T-cell (primary cell): ENCODE measurements at regions not wholly inside any gene's neighbourhood (a gene's known extent, or its start where the extent isn't known, plus 50 kb on each side); places are given as distances from the start of the nearest gene placed in this dataset.

ENCODE experiments used
- ATAC-seq, 4 experiments: fragments of 200-7000 bp in 3 of 4; fragments of 150-1000 bp in 1 of 4; cut with Tn5 transposase; replicated peaks in 1 of 4; 1 replicate in 3 of 4; 2 replicates in 1 of 4; pipeline ENCODE4 v1.10.0; 2021; ENCODE audit warnings: moderate library complexity in 3 of 4, mild to moderate bottlenecking in 2 of 4, moderate number of reproducible peaks in 1 of 4
- CTCF ChIA-PET, 2 donors: fragments of 300-600 bp; sonication (Branson Sonifier 250); formaldehyde crosslinking; loops; one replicate each; lab custom pipeline; 2022; ENCODE audit warnings: antibody characterized with exemption in 2 of 2; lab: Charles Lee
- POLR2A ChIA-PET, 2 donors: fragments of 300-600 bp; sonication (Branson Sonifier 250); formaldehyde crosslinking; loops; one replicate each; lab custom pipeline; 2022; ENCODE audit warnings: antibody characterized with exemption in 2 of 2; lab: Charles Lee
- DNase-seq, 35 experiments: peaks; one replicate each; pipeline versions ENCODE4 v3.0.0 to v3.0.0-alpha.2; 2013 to 2023
- H3K27ac ChIP-seq: one replicate; pipeline ENCODE4 v1.5.1; 2013; ENCODE audit warnings: low read length
- H3K27me3 ChIP-seq, 2 experiments: replicated peaks in 1 of 2; 1 replicate in 1 of 2; 2 replicates in 1 of 2; pipeline versions ENCODE4 v1.6.1 to v1.7.0; 2013; ENCODE audit warnings: low read length in 1 of 2, mixed read lengths in 1 of 2; ENCODE audit not compliant: control insufficient read depth in 2 of 2, insufficient read depth in 2 of 2; ENCODE audit errors: extremely low read depth in 1 of 2
- H3K36me3 ChIP-seq, 2 donors: 1 replicate in 1 of 2; 2 replicates in 1 of 2; pipeline versions ENCODE4 v1.6.1 to v1.7.0; 2013; ENCODE audit warnings: low read length in 1 of 2; ENCODE audit not compliant: control insufficient read depth in 2 of 2, insufficient read depth in 1 of 2; ENCODE audit errors: extremely low read depth in 1 of 2
- H3K4me1 ChIP-seq, 2 experiments: 1 replicate in 1 of 2; 2 replicates in 1 of 2; pipeline versions ENCODE4 v1.6.1 to v1.7.0; 2013; ENCODE audit warnings: low read length in 2 of 2, mixed read lengths in 1 of 2; ENCODE audit not compliant: insufficient read depth in 2 of 2, control insufficient read depth in 1 of 2; ENCODE audit errors: extremely low read depth in 1 of 2
- H3K4me3 ChIP-seq, 2 donors: 1 replicate in 1 of 2; 2 replicates in 1 of 2; pipeline versions ENCODE4 v1.5.1 to v1.7.0; 2013; ENCODE audit warnings: mild to moderate bottlenecking in 2 of 2, low read length in 1 of 2, moderate library complexity in 1 of 2; ENCODE audit not compliant: control insufficient read depth in 1 of 2; ENCODE audit errors: extremely low read depth in 1 of 2
- H3K9me3 ChIP-seq: 2 replicates; pipeline ENCODE4 v1.7.0; 2013
- H3K27ac Mint-ChIP-seq, 2 donors: one replicate each; pipeline ENCODE4 v1.8.0; 2020 to 2021; ENCODE audit warnings: mild to moderate bottlenecking in 2 of 2, mixed read lengths in 2 of 2
- H3K27me3 Mint-ChIP-seq, 2 donors: one replicate each; pipeline ENCODE4 v1.8.0; 2021 to 2022; ENCODE audit warnings: mixed read lengths in 2 of 2
- H3K36me3 Mint-ChIP-seq: one replicate; pipeline ENCODE4 v1.8.0; 2021; ENCODE audit warnings: mixed read lengths
- H3K4me1 Mint-ChIP-seq, 3 donors: one replicate each; pipeline ENCODE4 v1.8.0; 2020 to 2022; ENCODE audit warnings: mixed read lengths in 3 of 3, mild to moderate bottlenecking in 1 of 3
- H3K4me3 Mint-ChIP-seq, 3 donors: one replicate each; pipeline ENCODE4 v1.8.0; 2020 to 2022; ENCODE audit warnings: mild to moderate bottlenecking in 3 of 3, mixed read lengths in 3 of 3, moderate library complexity in 3 of 3
- H3K9me3 Mint-ChIP-seq, 3 donors: one replicate each; pipeline ENCODE4 v1.8.0; 2020 to 2022; ENCODE audit warnings: mixed read lengths in 3 of 3
- WGBS: methylation state at CpG from one replicate; pipeline ENCODE4 v1.1.5; 2013; ENCODE audit warnings: missing lambda C conversion rate; ENCODE audit not compliant: insufficient coverage; 5-methylcytosine and 5-hydroxymethylcytosine counted together

- no peaks in the 10 kb centered on the region for H3K4me1 ChIP-seq
- Mint-ChIP-seq H3K4me1 (no peaks in the 10 kb centered on the region), H3K27ac (no peak overlapping the region), H3K9me3 (peaks cover 0 to 3% (median 0%) of the 10 kb centered on the region in 3 donors), H3K36me3 (no peaks in the 10 kb centered on the region), H3K27me3 (peaks cover under 1 to 3% of the 10 kb centered on the region in 2 donors), H3K4me3 (no peak overlapping the region)
- no peak overlapping the region for H3K4me3 ChIP-seq
- POLR2A ChIA-PET: no interaction called here
- DNase-seq: no peak
- H3K27me3 ChIP-seq: no peaks in the 10 kb centered on the region
- no CpG with 5 or more reads among the region's 2 CpGs for WGBS
- CTCF ChIA-PET: no interaction called here
- ATAC-seq: no peak
- H3K27ac ChIP-seq: no peak overlapping the region
- no peaks in the 10 kb centered on the region for H3K9me3 ChIP-seq
- no peaks in the 10 kb centered on the region for H3K36me3 ChIP-seq
Observed at GRCh38 chr2:67237288-67237687, 159.8 kb upstream of the ETAA1 start.

GRCh38 chr2:67240507-67240906, 156.6 kb upstream of the ETAA1 start:
- Histone ChIP-seq H3K9me3 (no peaks in the 10 kb centered on the region), H3K4me3 (no peak overlapping the region), H3K27ac (no peak overlapping the region), H3K27me3 (no peaks in the 10 kb centered on the region), H3K4me1 (no peaks in the 10 kb centered on the region), H3K36me3 (no peaks in the 10 kb centered on the region)
- ATAC-seq: no peak
- Mint-ChIP-seq H3K27ac (no peak overlapping the region), H3K27me3 (no peaks in the 10 kb centered on the region), H3K4me1 (no peaks in the 10 kb centered on the region), H3K9me3 (peaks cover 0 to 3% (median 0%) of the 10 kb centered on the region in 3 donors), H3K4me3 (no peak overlapping the region), H3K36me3 (no peaks in the 10 kb centered on the region)
- POLR2A ChIA-PET: no interaction called here
- CTCF ChIA-PET: no interaction called here
- DNase-seq: no peak
- no CpG with 5 or more reads among the region's 2 CpGs for WGBS

DNA sequence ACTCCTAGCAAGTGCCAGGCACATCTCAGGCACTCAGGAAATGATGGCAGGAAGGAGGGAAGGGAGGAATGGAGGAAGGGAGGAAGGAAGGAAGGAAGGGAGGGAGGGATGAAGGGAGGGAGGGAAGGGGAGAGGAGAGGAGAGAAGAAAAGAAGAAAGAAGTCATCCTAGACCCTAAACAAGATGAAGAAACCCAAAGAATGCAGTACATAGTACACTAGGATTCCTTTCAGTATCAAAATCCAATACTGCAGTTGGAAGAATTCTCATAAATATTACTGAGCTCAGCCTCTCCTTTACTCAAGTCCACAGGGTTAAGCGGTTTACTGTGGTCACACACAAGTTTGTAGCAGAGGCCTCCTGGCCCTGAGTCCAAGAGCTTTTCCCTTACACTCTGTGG, 155.7 kb upstream of the ETAA1 start:
- Mint-ChIP-seq H3K9me3 (peaks cover 0 to 9% (median 0%) of the 10 kb centered on the region in 3 donors), H3K4me1 (no peaks in the 10 kb centered on the region), H3K36me3 (no peaks in the 10 kb centered on the region), H3K27me3 (no peaks in the 10 kb centered on the region), H3K4me3 (no peak overlapping the region), H3K27ac (no peak overlapping the region)
- Histone ChIP-seq H3K27ac (no peak overlapping the region), H3K4me3 (no peak overlapping the region), H3K36me3 (no peaks in the 10 kb centered on the region), H3K9me3 (no peaks in the 10 kb centered on the region), H3K4me1 (no peaks in the 10 kb centered on the region), H3K27me3 (no peaks in the 10 kb centered on the region)
- ChIA-PET CTCF (no interaction called here), POLR2A (no interaction called here)
- ATAC-seq (no peak), DNase-seq (no peak)
- WGBS: no CpG with 5 or more reads among the region's 1 CpG

DNA sequence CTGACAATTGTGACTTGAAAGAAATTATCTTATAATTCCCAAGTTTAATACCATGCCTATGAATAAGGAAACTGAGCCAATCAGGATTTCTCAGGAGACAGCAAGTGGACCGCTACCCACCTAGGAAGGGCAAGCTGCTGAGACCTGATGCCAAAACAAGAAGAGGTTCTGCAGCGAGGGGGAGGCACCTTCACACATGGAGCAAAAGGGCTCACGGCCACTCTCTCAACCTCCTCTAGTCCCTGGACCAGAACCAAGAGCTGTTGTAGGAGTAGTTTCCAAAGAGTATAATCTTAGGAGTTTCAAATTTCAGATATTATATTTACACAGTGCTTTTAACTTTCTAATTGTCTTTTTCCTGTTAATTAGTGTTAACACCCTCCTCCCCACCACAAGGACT, 154.7 kb upstream of the ETAA1 start:
- Histone ChIP-seq H3K4me1 (no peaks in the 10 kb centered on the region), H3K9me3 (no peaks in the 10 kb centered on the region), H3K36me3 (no peaks in the 10 kb centered on the region), H3K4me3 (no peak overlapping the region), H3K27me3 (no peaks in the 10 kb centered on the region), H3K27ac (no peak overlapping the region)
- Mint-ChIP-seq H3K9me3 (peaks cover 0 to 11% (median 0%) of the 10 kb centered on the region in 3 donors), H3K27ac (no peak overlapping the region), H3K36me3 (no peaks in the 10 kb centered on the region), H3K4me1 (no peaks in the 10 kb centered on the region), H3K4me3 (no peak overlapping the region), H3K27me3 (no peaks in the 10 kb centered on the region)
- no CpG with 5 or more reads among the region's 3 CpGs for WGBS
- ChIA-PET POLR2A (no interaction called here), CTCF (no interaction called here)
- DNase-seq: no peak
- ATAC-seq: no peak

DNA sequence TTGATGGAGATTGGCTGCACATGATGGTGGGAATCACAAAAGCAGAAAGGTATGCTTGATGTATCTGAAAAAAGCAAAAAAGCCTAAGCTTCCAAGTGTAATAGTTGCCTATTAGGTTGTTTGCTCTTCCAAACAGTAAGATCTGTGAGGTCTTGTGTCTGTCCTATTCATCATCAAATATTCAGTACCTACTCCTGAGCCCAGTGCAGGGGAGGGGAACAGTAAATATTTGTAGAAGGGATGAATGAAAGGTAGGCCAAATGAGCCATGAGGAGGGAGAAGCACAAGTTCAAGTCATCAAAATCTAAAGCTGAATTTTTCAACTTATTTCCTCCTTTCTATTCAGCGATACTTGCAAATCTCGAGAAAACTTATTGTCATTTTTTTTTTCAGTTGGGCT, 153.2 kb upstream of the ETAA1 start:
- Mint-ChIP-seq H3K4me1 (no peaks in the 10 kb centered on the region), H3K4me3 (no peak overlapping the region), H3K9me3 (peaks cover 0 to 8% (median 0%) of the 10 kb centered on the region in 3 donors), H3K27ac (no peak overlapping the region), H3K36me3 (no peaks in the 10 kb centered on the region), H3K27me3 (no peaks in the 10 kb centered on the region)
- Histone ChIP-seq H3K36me3 (no peaks in the 10 kb centered on the region), H3K9me3 (no peaks in the 10 kb centered on the region), H3K4me3 (no peak overlapping the region), H3K27me3 (no peaks in the 10 kb centered on the region), H3K27ac (no peak overlapping the region), H3K4me1 (no peaks in the 10 kb centered on the region)
- CTCF ChIA-PET: no interaction called here
- POLR2A ChIA-PET: no interaction called here
- DNase-seq (no peak), ATAC-seq (no peak)
- 17% methylated on average over 1 of the region's 2 CpGs for WGBS

- Mint-ChIP-seq H3K4me3 (no peak overlapping the region), H3K9me3 (peaks cover 0 to 8% (median 0%) of the 10 kb centered on the region in 3 donors), H3K36me3 (no peaks in the 10 kb centered on the region), H3K27me3 (no peaks in the 10 kb centered on the region), H3K4me1 (no peaks in the 10 kb centered on the region), H3K27ac (no peak overlapping the region)
- CTCF ChIA-PET: no interaction called here
- no peak overlapping the region for H3K27ac ChIP-seq
- no peaks in the 10 kb centered on the region for H3K9me3 ChIP-seq
- no peaks in the 10 kb centered on the region for H3K36me3 ChIP-seq
- no peak overlapping the region for H3K4me3 ChIP-seq
- H3K27me3 ChIP-seq: no peaks in the 10 kb centered on the region
- DNase-seq (no peak), ATAC-seq (no peak)
- WGBS: 80% methylated on average over 1 of the region's 1 CpG
- H3K4me1 ChIP-seq: no peaks in the 10 kb centered on the region
- POLR2A ChIA-PET: interaction anchor here in 1 of 2 donors (0.7 kb wide), 1 partner anchor 881 kb away, joined by 5 read pairs; no protein-coding TSS in a partner anchor
Observed at GRCh38 chr2:67246791-67247190, 150.3 kb upstream of the ETAA1 start.

DNA sequence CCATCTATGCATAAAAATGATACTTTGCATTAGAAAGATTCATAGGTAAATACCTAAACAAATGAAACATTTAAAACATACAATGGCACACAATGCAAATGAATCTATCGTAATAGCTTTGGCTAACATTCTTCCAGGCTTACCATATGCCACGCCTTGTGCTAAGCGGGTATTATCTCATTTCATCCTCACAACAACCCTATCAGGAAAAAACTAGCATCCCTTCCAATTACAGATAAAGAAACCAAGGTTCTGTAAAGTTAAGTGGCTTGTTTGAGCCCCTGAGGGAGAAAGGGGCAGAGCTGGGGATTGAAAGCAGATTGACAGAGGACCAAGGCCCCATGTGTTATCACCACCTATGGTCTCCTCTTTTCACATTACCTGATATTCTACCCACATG, 145.4 kb upstream of the ETAA1 start:
- DNase-seq (no peak), ATAC-seq (no peak)
- Mint-ChIP-seq H3K27me3 (no peaks in the 10 kb centered on the region), H3K4me3 (no peak overlapping the region), H3K4me1 (no peaks in the 10 kb centered on the region), H3K27ac (no peak overlapping the region), H3K36me3 (no peaks in the 10 kb centered on the region), H3K9me3 (no peaks in the 10 kb centered on the region)
- H3K9me3 ChIP-seq: no peaks in the 10 kb centered on the region
- no peak overlapping the region for H3K4me3 ChIP-seq
- H3K27me3 ChIP-seq: no peaks in the 10 kb centered on the region
- H3K27ac ChIP-seq: no peak overlapping the region
- H3K36me3 ChIP-seq: no peaks in the 10 kb centered on the region
- WGBS: 100% methylated on average over 1 of the region's 3 CpGs
- ChIA-PET POLR2A (no interaction called here), CTCF (no interaction called here)
- H3K4me1 ChIP-seq: no peaks in the 10 kb centered on the region
